Keratinocyte (primary cell): ENCODE measurements at regions not wholly inside any gene's neighbourhood (a gene's known extent, or its start where the extent isn't known, plus 50 kb on each side); places are given as distances from the start of the nearest gene placed in this dataset.

ENCODE experiments used
- CTCF ChIP-seq, 3 experiments: IDR thresholded peaks in 1 of 3; conservative IDR thresholded peaks in 1 of 3; optimal IDR thresholded peaks in 1 of 3; 2 replicates in 2 of 3; 3 replicates in 1 of 3; pipeline versions ENCODE3 to v1.5.1; 2011; ENCODE audit warnings: low read length in 3 of 3, mild to moderate bottlenecking in 3 of 3, moderate library complexity in 2 of 3, control low read depth in 1 of 3, inconsistent platforms in 1 of 3; ENCODE audit not compliant: insufficient read depth in 2 of 3; ENCODE audit errors: extremely low read depth in 1 of 3
- EZH2 ChIP-seq: IDR thresholded peaks from one replicate; pipeline ENCODE4 v1.6.1; 2012; ENCODE audit warnings: inconsistent platforms, mild to moderate bottlenecking, low read length, moderate library complexity

GRCh38 chr5:52051759-52052158 is 668.5 kb downstream of the ISL1 start:
- TF ChIP-seq CTCF (optimal IDR thresholded peaks at IDR 0.05 in 1 of 3, IDR thresholded peaks at IDR 0.05 in 1 of 3, conservative IDR thresholded peaks at IDR 0.05 in 1 of 3; ENCODE audit: extremely low read depth in 1 of 3, insufficient read depth in 2 of 3, low read length in 3 of 3) (no peak), EZH2 (no peak)
